GM12878 (cell line): ENCODE measurements at regions not wholly inside any gene's neighbourhood (a gene's known extent, or its start where the extent isn't known, plus 50 kb on each side); places are given as distances from the start of the nearest gene placed in this dataset.

ENCODE experiments used
- ATAC-seq: fragments of 200-7000 bp; cut with Tn5 transposase; 3 replicates; pipeline ENCODE4 v1.9.1; 2020; ENCODE audit warnings: mild to moderate bottlenecking, moderate library complexity
- BruUV-seq: library from RNA; stranded (reverse); fragments of 400-500 nt; replicated peaks from 2 replicates; lab custom pipeline; 2021; lab: Mats Ljungman, UMichigan
- CTCF ChIA-PET: fragments of 300-600 bp; sonication (Branson Sonifier 250); formaldehyde crosslinking; extraction: SDS; loops from one replicate; lab custom pipeline; 2021; ENCODE audit warnings: inconsistent platforms; lab: Yijun Ruan, JAX
- POLR2A ChIA-PET: fragments of 350-600 bp; formaldehyde crosslinking; extraction: SDS; loops from one replicate; lab custom pipeline; 2021; ENCODE audit warnings: inconsistent platforms; lab: Charles Lee
- RAD21 ChIA-PET: fragments of 300-600 bp; sonication (Branson Sonifier 250); formaldehyde crosslinking; loops from one replicate; lab custom pipeline; 2023; ENCODE audit warnings: antibody characterized with exemption; ENCODE audit not compliant: unreplicated experiment; lab: Charles Lee
- SMC1A ChIA-PET: fragments of 300-600 bp; sonication (Branson Sonifier 250); formaldehyde crosslinking; loops from one replicate; lab custom pipeline; 2023; ENCODE audit not compliant: unreplicated experiment, uncharacterized antibody; lab: Charles Lee
- DNase-seq: peaks from one replicate; pipeline ENCODE4 v3.0.0-alpha.2; 2011; ENCODE audit warnings: low read depth, low spot score
- FAIRE-seq: peaks from 3 replicates; lab custom pipeline; 2011; peaks lifted over from hg19 to GRCh38; lab: Jason Lieb, UNC
- H2AFZ ChIP-seq: 2 replicates; pipeline ENCODE4 v1.6.0; 2011; ENCODE audit warnings: low read depth, low read length, control low read depth; ENCODE audit not compliant: control insufficient read depth
- H3K27ac ChIP-seq: 2 replicates; pipeline ENCODE4 v1.5.1; 2011; ENCODE audit warnings: control low read depth; ENCODE audit not compliant: control insufficient read depth, insufficient read depth
- H3K27me3 ChIP-seq, 2 experiments: replicated peaks in 1 of 2; 2 replicates each; pipeline versions ENCODE4 v1.6.0 to v1.6.1; 2011; ENCODE audit warnings: low read length in 1 of 2; ENCODE audit not compliant: control insufficient read depth in 2 of 2, insufficient read depth in 2 of 2
- H3K36me3 ChIP-seq, 2 experiments: 2 replicates each; pipeline ENCODE4 v1.5.1; 2011; ENCODE audit warnings: low read length in 1 of 2; ENCODE audit not compliant: control insufficient read depth in 2 of 2, insufficient read depth in 2 of 2
- H3K4me1 ChIP-seq: 2 replicates; pipeline ENCODE4 v1.6.1; 2011; ENCODE audit warnings: mild to moderate bottlenecking, low read length, moderate library complexity, mixed read lengths; ENCODE audit not compliant: control insufficient read depth, insufficient read depth
- H3K4me2 ChIP-seq: 2 replicates; pipeline ENCODE4 v1.6.0; 2011; ENCODE audit warnings: control low read depth; ENCODE audit not compliant: control insufficient read depth, insufficient read depth
- H3K4me3 ChIP-seq: fragments of 200-600 bp; sonication (generic); 2 replicates; pipeline ENCODE4 v1.5.1; 2016
- H3K79me2 ChIP-seq: 2 replicates; pipeline ENCODE4 v1.6.0; 2011; ENCODE audit warnings: low read length; ENCODE audit not compliant: control insufficient read depth, insufficient read depth
- H3K9ac ChIP-seq: 2 replicates; pipeline ENCODE4 v1.8.0; 2011; ENCODE audit warnings: low read length, control low read depth, mixed read lengths; ENCODE audit not compliant: control insufficient read depth, insufficient read depth
- H3K9me3 ChIP-seq: replicated peaks from 3 replicates; pipeline ENCODE4 v1.5.1; 2011; ENCODE audit warnings: mild to moderate bottlenecking, low read length; ENCODE audit not compliant: control insufficient read depth, insufficient read depth
- H4K20me1 ChIP-seq: 2 replicates; pipeline ENCODE4 v1.6.0; 2011; ENCODE audit not compliant: control insufficient read depth, insufficient read depth
- GABPA ChIP-seq: IDR thresholded peaks from 2 replicates; pipeline ENCODE4 v1.6.1; 2014; ENCODE audit warnings: antibody characterized with exemption, low read depth, mild to moderate bottlenecking, inconsistent platforms
- HDGF ChIP-seq: fragments of 450-650 bp; IDR thresholded peaks from 2 replicates; pipeline ENCODE4 v1.6.1; 2016; ENCODE audit warnings: antibody characterized with exemption
- KDM1A ChIP-seq: fragments of 200-600 bp; sonication (generic); IDR thresholded peaks from 2 replicates; pipeline ENCODE4 v1.6.1; 2016; ENCODE audit warnings: borderline replicate concordance
- RB1 ChIP-seq: fragments of 450-650 bp; formaldehyde crosslinking; IDR thresholded peaks from 2 replicates; pipeline ENCODE4 v1.6.1; 2017; ENCODE audit warnings: mild to moderate bottlenecking, borderline replicate concordance
- SPI1 ChIP-seq: IDR thresholded peaks from 2 replicates; pipeline ENCODE4 v1.6.1; 2011; ENCODE audit warnings: low read depth, mild to moderate bottlenecking, low read length, moderate library complexity, borderline replicate concordance; ENCODE audit not compliant: insufficient read depth
- WGBS: methylation state at CpG from one replicate; pipeline ENCODE4 v1.1.6; 2016; ENCODE audit warnings: low lambda C conversion rate; ENCODE audit not compliant: insufficient replicate concordance, insufficient coverage; ENCODE audit errors: missing lambda C conversion rate; 5-methylcytosine and 5-hydroxymethylcytosine counted together
- in situ Hi-C: fragments of 300-500 bp; cut with MboI; formaldehyde crosslinking; loops from 9 replicates; pipeline ENCODE4 v1.14.3; 2018; ENCODE audit warnings: mixed read lengths
- intact Hi-C: fragments of 100-400 bp; cut with micrococcal nuclease; formaldehyde crosslinking; loops from one replicate; pipeline ENCODE4 v1.14.2; 2022; ENCODE audit not compliant: unreplicated experiment

DNA sequence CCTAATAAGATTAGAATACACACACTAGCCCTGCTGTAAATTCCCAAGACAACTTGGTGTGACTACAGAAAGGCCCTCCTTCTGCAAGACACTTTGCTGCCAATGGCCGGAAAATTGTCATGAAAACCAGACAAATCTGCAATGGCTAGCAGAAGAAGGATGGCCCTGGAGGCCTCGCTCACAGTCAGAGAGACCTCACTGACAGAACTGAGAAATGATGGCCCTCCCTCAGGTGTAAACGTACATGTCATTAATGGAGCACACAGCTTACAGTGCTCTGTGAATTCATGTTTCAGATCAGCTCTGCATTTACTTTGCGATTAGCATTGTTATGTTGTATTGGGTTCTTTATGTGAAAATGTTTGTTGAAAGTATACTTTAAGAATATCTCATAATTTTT is 202.9 kb upstream of the N4BP1 start:
- Histone ChIP-seq H3K9me3 (no peaks in the 10 kb centered on the region), H3K27me3 (peaks cover 2 to 3% of the 10 kb centered on the region in 2 experiments; a peak in 3 of 4 replicates), H4K20me1 (no peaks in the 10 kb centered on the region), H3K79me2 (no peaks in the 10 kb centered on the region), H3K36me3 (no peaks in the 10 kb centered on the region), H3K27ac (no peak overlapping the region), H2AFZ (no peak overlapping the region), H3K4me1 (no peaks in the 10 kb centered on the region), H3K4me2 (no peak overlapping the region), H3K4me3 (no peak overlapping the region), H3K9ac (no peak overlapping the region)
- in situ Hi-C loops = no loop called here
- CTCF ChIA-PET = no interaction called here
- POLR2A ChIA-PET = no interaction called here
- intact Hi-C loops = no loop called here
- no peak for TF ChIP-seq RB1
- TF ChIP-seq KDM1A = no peak
- no peak for TF ChIP-seq SPI1
- no peak for TF ChIP-seq GABPA
- ATAC-seq = no peak
- SMC1A ChIA-PET = interaction anchor here (1.7 kb wide), 1 partner anchor 94 kb away, joined by 4 read pairs; no protein-coding TSS in a partner anchor
- no peak for FAIRE-seq
- WGBS = 49% methylated on average over 4 of the region's 4 CpGs
- RAD21 ChIA-PET = no interaction called here
- no peak for DNase-seq
- BruUV-seq = no TSS peak

GRCh38 chr16:48811478-48811877 is 201.5 kb upstream of the N4BP1 start:
- Histone ChIP-seq H3K4me2 (no peak overlapping the region), H3K4me3 (no peak overlapping the region), H3K79me2 (no peaks in the 10 kb centered on the region), H3K36me3 (no peaks in the 10 kb centered on the region), H3K4me1 (no peaks in the 10 kb centered on the region), H3K9ac (no peak overlapping the region), H4K20me1 (no peaks in the 10 kb centered on the region), H2AFZ (no peak overlapping the region), H3K27ac (no peak overlapping the region), H3K27me3 (peaks cover 2 to 3% of the 10 kb centered on the region in 2 experiments; a peak in 3 of 4 replicates), H3K9me3 (no peaks in the 10 kb centered on the region)
- RAD21 ChIA-PET = no interaction called here
- SMC1A ChIA-PET = interaction anchor here (1.7 kb wide), 1 partner anchor 92 kb away, joined by 4 read pairs; no protein-coding TSS in a partner anchor
- 31% methylated on average over 11 of the region's 11 CpGs for WGBS
- BruUV-seq = no TSS peak
- CTCF ChIA-PET = no interaction called here
- DNase-seq (no peak), ATAC-seq (no peak), FAIRE-seq (no peak)
- intact Hi-C loops (no loop called here), in situ Hi-C loops (no loop called here)
- TF ChIP-seq HDGF = no peak
- POLR2A ChIA-PET = no interaction called here
